Left forelimb (tissue), 1 donor: ENCODE measurements at regions not wholly inside any gene's neighbourhood (a gene's known extent, or its start where the extent isn't known, plus 50 kb on each side); places are given as distances from the start of the nearest gene placed in this dataset.
"Not testable (repeated sequence)": the region's sequence is repeated elsewhere in the genome, so short reads cannot be mapped to it uniquely, and the experiment has no call there.

Experiments used
- DNase-seq: peaks from one replicate; pipeline ENCODE4 v3.0.0-alpha.2; 2018; ENCODE audit warnings: low spot score

GRCh38 chr3:157920822-157921700 lies 185.2 kb downstream of the SHOX2 start:
- DNase-seq: no peak

GRCh38 chr3:157919319-157919887 lies 186.8 kb downstream of the SHOX2 start:
- DNase-seq: no peak

- DNase-seq: no peak
Measured at GRCh38 chr3:157918402-157918801, 187.8 kb downstream of the SHOX2 start.

- DNase-seq: no peak
Measured at GRCh38 chr3:157916672-157917071, 189.5 kb downstream of the SHOX2 start.

GRCh38 chr3:157914882-157915281 lies 191.3 kb downstream of the SHOX2 start:
- DNase-seq: no peak

GRCh38 chr3:157913741-157914150 lies 192.5 kb downstream of the SHOX2 start:
- DNase-seq: no peak

- no peak for DNase-seq
Measured at GRCh38 chr3:157912514-157913451, 193.4 kb downstream of the SHOX2 start.

- DNase-seq: no peak
Measured at GRCh38 chr3:157906627-157907026, 199.6 kb downstream of the SHOX2 start.

- DNase-seq: no peak
Measured at GRCh38 chr3:157905885-157906284, 200.3 kb downstream of the SHOX2 start.

- DNase-seq: not testable (repeated sequence)
Measured at GRCh38 chr3:157902680-157903079, 203.5 kb downstream of the SHOX2 start.

- DNase-seq: no peak
Measured at GRCh38 chr3:157888040-157888439, 218.2 kb downstream of the SHOX2 start.

GRCh38 chr3:157876556-157876955 lies 229.7 kb downstream of the SHOX2 start:
- no peak for DNase-seq

- DNase-seq: no peak
Measured at GRCh38 chr3:157872902-157873301, 233.3 kb downstream of the SHOX2 start.

- no peak for DNase-seq
Measured at GRCh38 chr3:157871838-157872460, 234.3 kb downstream of the SHOX2 start.

- no peak for DNase-seq
Measured at GRCh38 chr3:157871248-157871647, 235.0 kb downstream of the SHOX2 start.

GRCh38 chr3:157868946-157869345 lies 237.3 kb downstream of the SHOX2 start:
- DNase-seq: no peak

- no peak for DNase-seq
Measured at GRCh38 chr3:157868196-157868595, 238.0 kb downstream of the SHOX2 start.

- DNase-seq: no peak
Measured at GRCh38 chr3:157865352-157866000, 240.7 kb downstream of the SHOX2 start.

GRCh38 chr3:157861076-157861765 lies 245.0 kb downstream of the SHOX2 start:
- DNase-seq: no peak

- DNase-seq: no peak
Measured at GRCh38 chr3:157859541-157859940, 246.7 kb downstream of the SHOX2 start.

GRCh38 chr3:157858821-157859220 lies 247.4 kb downstream of the SHOX2 start:
- no peak for DNase-seq
